ENCODE measurements at regions not wholly inside any gene's neighbourhood (a gene's known extent, or its start where the extent isn't known, plus 50 kb on each side); places are given as distances from the start of the nearest gene placed in this dataset.

- no peak for DNase-seq (ENCODE audit: low read depth)
These were observed 300.4 kb downstream of the DTWD2 start for GRCh38 chr5:118687661-118688621.

DNA sequence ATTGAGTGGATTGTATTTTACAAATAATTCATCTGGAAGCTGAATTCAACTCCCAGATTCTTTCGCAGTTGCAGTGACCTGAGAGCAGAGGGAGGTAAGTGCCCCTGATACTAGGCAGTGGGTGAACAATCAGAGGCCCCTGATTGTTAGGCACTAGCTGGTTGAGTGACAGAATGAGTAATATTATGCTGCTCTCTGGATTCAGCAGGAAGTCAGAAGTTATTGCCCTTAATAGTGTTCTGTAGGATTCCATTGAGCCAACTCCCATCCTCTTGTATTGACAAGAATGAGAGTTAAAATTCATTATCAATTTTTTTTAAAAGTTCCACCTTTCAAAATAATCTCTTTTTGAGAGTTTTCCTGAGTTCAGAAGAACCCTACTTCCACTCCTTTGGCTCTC lies 301.2 kb downstream of the DTWD2 start:
- no peak for DNase-seq (ENCODE audit: low read depth)

DNA sequence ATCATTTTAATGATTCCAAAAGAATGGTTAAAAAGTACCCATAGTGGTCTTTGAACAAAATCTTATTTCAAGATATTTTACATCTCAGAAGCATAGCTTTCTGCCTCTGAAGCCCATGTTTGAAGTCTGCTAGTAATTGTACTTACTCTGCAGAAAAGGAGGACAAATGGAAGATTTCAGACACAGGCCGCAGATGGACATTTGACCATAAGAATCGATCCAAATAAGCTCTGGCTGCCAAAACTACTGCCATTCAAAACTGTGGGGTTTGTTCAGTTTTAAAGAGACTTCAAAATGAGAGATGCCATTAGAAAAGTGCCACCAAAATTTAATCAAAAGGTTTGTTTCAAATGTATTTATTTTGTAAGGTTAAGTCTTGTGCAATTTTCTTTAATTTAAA lies 306.7 kb downstream of the DTWD2 start:
- no peak for DNase-seq (ENCODE audit: low read depth)

GRCh38 chr5:118679264-118679940 lies 308.9 kb downstream of the DTWD2 start:
- DNase-seq (ENCODE audit: low read depth): no peak

DNA sequence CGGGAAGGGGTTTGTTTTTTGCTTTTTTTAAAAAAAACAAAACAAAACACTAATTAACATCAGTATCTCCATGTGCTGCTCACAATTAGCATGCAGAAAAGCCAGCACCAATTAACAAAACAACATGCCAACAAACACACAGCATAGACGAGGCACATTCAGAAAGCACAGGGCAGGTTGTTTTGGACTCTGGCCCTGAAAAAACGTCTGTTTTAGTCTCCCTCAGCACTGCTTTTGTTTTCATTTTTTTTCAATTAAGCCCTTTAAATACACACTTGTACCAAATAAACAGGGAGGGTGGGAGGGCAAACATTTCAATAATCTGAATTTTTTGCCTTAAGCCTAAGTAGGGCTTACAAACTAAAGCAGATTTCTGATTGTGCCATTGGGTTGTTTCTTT lies 309.6 kb downstream of the DTWD2 start:
- no peak for DNase-seq (ENCODE audit: low read depth)

- DNase-seq (ENCODE audit: low read depth): no peak
These were observed 313.1 kb downstream of the DTWD2 start for GRCh38 chr5:118675247-118675646.

DNA sequence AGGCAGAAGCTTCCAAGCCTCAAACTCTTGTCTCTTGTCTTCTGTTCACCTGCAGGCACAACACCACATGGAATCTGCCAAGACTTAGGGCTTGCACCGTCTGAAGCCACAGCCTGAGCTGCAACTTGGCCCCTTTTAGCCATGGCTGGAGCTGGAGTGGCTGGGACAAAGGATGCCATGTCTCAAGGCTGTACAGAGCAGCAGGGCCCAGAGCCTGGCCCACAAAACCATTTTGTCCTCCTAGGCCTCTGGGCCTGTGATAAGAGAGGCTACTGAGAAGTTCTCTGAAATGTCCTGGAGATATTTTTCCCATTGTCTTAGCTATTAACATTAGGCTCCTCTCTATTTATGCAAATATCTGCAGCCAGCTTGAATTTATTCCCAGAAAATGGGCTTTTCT lies 330.8 kb downstream of the DTWD2 start:
- no peak for DNase-seq (ENCODE audit: low read depth)

- no peak for DNase-seq (ENCODE audit: low read depth)
These were observed 334.5 kb downstream of the DTWD2 start for GRCh38 chr5:118653872-118654271.

- no peak for DNase-seq (ENCODE audit: low read depth)
These were observed 335.2 kb downstream of the DTWD2 start for GRCh38 chr5:118653183-118653582.

DNA sequence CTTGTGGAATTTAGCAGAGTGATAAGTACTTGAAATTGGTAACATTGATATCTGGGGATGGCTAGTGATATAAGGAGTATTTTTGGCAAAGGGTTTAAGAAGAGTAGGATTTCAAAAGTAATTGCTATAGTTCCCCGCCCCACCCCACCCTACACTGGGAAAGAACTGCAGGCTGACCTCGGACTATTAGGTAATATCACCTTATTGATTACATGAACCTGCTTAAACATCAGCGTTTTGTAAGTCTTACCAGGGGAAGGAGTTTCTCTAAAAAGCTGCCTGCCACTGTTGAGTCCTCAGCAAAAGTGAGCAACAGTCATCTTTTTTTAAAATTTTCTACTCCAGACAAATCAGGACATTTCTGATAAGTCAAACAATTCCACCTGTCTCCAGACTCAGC lies 337.3 kb downstream of the DTWD2 start:
- DNase-seq (ENCODE audit: low read depth): no peak

DNA sequence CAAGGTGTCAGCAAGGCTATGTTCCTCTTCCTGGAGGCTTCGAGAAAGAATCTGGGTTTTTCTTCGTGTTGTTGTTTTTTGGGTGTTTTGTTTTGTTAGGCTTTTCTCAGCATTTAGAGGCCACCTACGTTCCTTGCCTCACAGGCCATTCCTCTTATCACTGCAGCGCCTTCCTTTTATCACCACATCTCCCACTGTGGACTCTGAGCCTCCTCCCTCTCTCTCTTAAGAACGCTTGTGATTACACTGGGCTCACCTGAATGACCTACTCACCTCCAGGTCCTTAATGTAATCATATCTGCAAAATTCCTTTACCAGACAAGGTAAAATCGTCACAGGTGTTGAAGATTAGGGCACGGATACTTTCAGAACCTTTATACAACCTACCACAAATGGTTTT lies 340.8 kb downstream of the DTWD2 start:
- no peak for DNase-seq (ENCODE audit: low read depth)

- DNase-seq (ENCODE audit: low read depth): no peak
These were observed 341.4 kb downstream of the DTWD2 start for GRCh38 chr5:118646917-118647316.

GRCh38 chr5:118637947-118638670 lies 350.2 kb downstream of the DTWD2 start:
- DNase-seq (ENCODE audit: low read depth): no peak

- no peak for DNase-seq (ENCODE audit: low read depth)
These were observed 359.5 kb downstream of the DTWD2 start for GRCh38 chr5:118628660-118629354.

DNA sequence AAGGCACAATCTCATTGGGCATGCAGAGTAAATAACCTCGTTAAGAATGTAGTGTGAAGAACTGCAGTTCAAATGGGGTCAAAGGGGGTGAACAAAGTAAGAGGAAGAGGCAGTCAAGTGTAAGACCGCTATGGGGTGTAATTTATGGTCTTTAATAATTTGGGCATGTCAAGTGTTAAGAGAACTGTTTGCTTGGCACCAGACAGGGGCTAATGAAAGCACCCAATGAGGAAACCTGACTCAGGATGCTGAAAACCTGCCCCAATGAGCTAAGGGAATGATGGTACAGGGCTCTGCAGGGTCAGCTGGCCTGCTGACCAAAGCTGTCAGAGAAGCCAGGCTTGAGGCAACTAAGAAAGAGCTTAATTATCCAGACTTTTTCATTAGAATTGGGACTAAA lies 368.1 kb downstream of the DTWD2 start:
- no peak for DNase-seq (ENCODE audit: low read depth)

GRCh38 chr5:118619823-118620222 lies 368.5 kb downstream of the DTWD2 start:
- DNase-seq (ENCODE audit: low read depth): no peak

DNA sequence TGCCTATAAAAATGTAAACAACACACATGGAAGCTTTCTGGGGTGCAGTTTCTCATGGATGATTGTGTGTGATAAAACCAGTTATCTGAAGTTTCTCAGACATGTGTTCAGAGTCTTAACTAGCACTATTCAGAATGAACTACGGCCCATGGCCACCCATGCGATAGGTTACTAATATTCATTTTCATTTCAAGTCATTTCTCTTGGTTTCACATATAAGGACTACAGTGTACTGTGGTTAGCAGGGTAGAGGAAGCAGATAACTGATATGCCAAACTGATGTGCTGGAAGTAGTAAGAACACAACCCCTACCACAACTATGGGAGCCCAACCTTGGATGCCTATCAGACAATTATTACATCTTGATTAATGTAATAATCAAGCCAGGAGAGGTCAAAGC lies 372.1 kb downstream of the DTWD2 start:
- DNase-seq (ENCODE audit: low read depth): no peak

DNA sequence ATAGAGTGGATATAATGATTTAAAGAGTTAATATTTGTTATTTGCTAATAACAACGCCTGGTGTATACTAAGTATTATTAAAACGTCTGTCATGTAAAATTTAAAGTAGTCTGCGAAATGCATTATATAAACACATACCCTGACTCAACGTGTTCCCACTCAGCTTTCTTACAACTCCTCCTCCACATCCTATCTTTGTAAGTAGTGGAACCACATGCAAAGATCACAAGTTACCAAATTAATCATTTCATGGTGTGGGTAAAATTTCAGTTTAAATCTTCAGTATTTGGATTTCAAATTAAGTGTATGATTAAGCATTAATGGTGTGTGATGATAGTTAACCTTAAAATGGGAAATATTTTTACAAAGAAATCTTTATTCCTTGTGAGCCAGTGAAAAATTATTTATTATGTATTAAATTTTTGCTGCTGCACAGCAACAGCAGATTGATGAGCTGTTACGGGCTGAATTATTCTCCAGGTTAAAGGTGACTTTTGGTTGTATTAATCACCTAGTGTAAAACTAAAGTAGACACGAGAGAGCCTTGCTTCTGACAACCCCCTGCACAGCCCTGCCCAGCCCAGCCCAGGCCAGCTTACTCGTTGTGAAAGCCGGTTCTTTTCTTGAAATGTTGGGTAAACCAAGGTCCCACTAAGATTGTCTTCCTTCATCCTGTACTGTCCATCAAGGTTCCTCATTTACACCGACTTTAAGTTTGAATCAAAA lies 373.5 kb downstream of the DTWD2 start:
- no peak for DNase-seq (ENCODE audit: low read depth)

DNA sequence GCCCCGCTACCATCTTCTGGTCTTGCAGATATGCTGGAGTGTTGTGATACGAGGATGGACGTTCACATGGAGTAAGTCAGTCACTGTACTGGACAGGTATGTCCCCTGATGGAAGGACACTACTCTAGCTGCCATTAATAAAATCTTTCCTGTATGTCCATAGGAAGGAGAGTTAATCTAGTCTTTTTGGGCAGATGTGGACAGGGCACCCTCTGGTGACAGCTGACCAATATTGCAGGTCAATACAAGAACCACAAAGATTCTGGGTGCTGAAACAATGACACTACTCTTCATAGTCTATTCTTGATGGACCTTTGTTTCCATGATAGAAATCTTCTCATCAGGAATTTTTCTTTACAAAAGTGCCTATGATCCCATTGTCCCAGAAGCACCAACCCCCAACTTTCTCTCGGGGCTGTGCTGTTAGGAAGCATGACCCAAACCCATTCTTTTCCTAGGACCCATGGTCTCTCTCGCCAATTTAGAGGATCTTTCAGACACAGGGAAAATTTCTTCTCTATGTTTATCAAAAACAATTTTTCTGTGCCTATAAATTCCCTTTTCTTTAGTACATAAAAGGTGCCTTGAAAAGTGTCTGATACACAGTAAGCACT lies 376.9 kb downstream of the DTWD2 start:
- DNase-seq (ENCODE audit: low read depth): no peak

DNA sequence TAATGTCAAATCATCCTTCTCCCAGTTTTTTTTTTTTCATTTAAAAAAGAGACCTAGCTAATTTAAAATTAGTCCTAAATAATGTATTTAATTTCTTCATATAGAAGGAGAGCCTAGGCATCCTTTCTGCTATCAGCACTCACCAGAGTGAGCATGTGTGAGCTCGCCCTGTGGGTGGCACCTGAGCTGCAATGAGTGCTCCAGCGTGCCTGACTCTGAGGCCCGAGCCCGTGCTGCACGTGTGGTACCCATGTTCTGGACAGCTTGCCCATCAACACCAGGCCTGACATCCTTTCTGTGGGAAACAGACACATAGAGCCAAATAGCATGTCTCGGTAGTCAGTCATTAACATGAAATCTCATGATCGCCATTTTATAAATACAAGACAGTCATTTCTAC lies 381.4 kb downstream of the DTWD2 start:
- DNase-seq (ENCODE audit: low read depth): no peak

DNA sequence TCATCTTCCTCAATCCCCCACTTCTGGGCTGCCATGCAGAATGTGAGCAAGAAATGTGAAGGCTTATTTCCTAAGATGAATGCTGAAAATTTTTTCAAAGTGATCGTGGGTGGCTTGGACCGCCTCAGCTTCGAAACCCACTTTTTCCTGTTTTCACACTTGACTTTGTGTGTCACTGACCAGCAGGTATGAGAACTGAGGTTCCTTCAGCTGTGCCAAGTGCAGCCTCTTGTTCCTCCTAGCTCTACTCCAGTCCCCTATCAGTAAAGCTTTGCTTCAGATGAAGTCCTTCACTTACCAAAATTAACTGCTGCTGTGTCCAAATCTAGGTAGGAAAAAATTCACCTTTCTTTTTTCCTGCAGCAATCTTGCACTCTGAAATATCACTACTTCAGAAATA lies 382.6 kb downstream of the DTWD2 start:
- no peak for DNase-seq (ENCODE audit: low read depth)
